ENCODE measurements at regions not wholly inside any gene's neighbourhood (a gene's known extent, or its start where the extent isn't known, plus 50 kb on each side); places are given as distances from the start of the nearest gene placed in this dataset.
"Not testable (repeated sequence)": the region's sequence is repeated elsewhere in the genome, so short reads cannot be mapped to it uniquely, and the experiment has no call there.

DNA sequence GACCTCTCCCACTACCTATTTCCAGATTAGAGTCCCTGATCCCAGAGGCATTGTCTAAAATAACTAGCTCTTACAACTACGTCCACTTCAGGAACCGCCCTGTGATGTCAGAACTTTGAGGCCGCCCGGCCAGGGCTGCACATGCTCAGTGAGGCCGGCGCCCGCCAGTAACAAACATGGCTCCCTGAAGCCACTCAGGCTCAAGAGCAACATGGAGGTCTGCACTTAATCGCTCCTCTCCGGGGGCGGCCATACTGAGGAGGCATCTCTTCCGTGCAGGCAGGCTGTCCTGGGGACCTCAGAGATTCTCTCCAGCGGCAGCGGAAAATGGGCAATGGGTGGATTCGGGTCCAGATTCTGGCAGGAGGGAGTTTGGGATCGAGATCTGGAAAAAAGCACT is 385.1 kb downstream of the SPATA31A6 start:
- not testable (repeated sequence) for TF ChIP-seq CTCF (conservative IDR thresholded peaks at IDR 0.05); ZFX (IDR thresholded peaks at IDR 0.05)
